ENCODE measurements at regions not wholly inside any gene's neighbourhood (a gene's known extent, or its start where the extent isn't known, plus 50 kb on each side); places are given as distances from the start of the nearest gene placed in this dataset.
A peak's percentile ranks its signal among the peaks of the same experiment; 100 is the strongest.
"Not testable (repeated sequence)": the region's sequence is repeated elsewhere in the genome, so short reads cannot be mapped to it uniquely, and the experiment has no call there.

DNA sequence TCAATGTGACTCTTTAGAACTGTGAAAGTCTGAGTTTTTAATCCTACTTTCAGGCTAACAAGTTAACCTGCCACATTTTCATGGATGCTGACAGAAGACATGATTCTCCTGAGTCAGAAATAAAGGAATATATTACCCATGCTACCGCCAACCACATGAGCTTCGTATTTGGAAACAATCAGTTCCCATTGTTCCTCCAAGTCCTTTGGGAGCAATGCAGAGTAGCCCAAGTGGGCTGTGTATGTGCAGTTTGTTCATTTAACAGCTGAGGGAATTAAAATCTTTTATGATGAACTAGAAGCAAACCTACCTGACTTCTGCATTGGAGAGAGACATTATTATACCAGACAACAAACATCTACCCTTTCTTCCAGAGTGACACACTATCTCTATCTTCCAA, 169.3 kb upstream of the BET1 start:
- DNase-seq (ENCODE audit: low read depth), result no peak

DNA sequence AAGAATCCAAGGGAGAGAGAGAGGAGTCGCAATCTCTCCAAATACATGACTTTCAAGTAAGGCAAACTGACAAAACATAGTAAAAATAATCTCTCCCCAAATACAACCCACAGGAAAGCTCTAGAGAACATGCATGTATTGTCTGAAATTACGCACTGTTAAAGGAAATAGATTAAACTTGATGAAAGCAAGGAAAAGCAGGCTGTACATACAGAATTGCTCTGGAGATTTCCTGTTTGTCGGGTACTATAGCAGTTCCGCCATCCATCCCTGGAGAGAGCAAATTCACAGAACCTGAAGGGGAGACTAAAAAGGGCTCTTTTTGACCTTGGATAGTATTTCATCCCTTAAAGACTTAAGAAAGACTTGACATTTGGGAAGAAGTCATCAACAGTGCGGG, 170.2 kb upstream of the BET1 start:
- DNase-seq (ENCODE audit: low read depth), result no peak

DNA sequence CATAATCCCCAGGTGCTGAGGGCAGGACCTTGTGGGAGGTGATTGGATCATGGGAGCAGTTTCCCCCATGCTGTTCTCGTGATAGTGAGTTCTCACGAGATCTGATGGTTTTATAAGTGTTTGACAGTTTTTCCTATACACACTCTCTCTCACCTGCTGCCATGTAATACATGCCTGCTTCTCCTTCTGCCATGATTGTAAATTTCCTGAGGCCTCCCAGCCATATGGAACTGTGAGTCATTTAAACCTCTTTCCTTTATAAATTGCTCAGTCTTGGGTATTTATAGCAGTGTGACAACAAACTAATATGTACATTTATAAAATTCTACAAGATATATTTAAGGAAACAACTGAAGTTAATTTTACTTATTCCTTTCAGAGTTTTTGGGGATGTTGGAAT, 170.8 kb upstream of the BET1 start:
- no peak for DNase-seq (ENCODE audit: low read depth)

GRCh38 chr7:94176694-94177200, 172.6 kb upstream of the BET1 start:
- no peak for DNase-seq (ENCODE audit: low read depth)

GRCh38 chr7:94177441-94177840, 173.3 kb upstream of the BET1 start:
- no peak for DNase-seq (ENCODE audit: low read depth)

DNA sequence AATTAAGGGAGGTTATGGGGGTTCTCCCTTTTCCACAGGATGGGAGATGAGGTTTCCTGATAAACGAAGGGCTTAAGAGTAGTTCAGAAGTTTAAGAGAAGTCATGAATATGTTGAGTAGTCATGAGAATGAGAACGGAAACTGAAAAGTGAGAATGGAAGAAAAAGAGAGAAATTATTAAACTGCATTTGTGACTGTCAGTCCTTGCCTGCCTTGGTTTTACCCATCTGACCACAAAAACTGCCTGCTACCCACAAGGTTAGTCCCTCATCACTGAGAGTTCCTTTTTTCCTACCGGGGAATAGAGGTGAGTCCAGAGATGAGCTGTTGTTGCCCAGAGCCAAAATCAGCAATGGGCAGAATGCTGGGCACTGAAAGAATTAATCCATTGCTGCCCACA, 174.1 kb upstream of the BET1 start:
- DNase-seq (ENCODE audit: low read depth), result no peak

- no peak for DNase-seq (ENCODE audit: low read depth)
Observed at GRCh38 chr7:94179466-94179865, 175.3 kb upstream of the BET1 start.

- DNase-seq (ENCODE audit: low read depth), result peak; percentile 39
Observed at GRCh38 chr7:94182066-94182465, 177.9 kb upstream of the BET1 start.

DNA sequence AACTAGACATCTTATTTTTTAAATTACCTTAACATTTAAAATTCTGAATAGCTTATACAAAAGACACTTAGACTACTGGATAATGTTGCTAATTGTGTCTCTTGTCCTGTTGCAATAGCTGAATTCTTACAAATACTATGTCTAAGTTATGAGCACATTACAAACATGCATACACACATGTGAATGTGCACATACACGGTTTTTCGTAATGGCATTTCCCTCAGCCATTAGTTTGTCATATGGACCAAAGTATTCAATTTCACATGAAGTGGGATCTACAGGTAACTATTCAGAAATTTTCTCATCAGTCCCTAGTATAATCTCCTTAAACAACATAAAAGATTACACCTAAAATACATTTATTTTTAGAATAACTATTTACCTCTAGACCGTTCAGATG, 178.6 kb upstream of the BET1 start:
- no peak for DNase-seq (ENCODE audit: low read depth)

DNA sequence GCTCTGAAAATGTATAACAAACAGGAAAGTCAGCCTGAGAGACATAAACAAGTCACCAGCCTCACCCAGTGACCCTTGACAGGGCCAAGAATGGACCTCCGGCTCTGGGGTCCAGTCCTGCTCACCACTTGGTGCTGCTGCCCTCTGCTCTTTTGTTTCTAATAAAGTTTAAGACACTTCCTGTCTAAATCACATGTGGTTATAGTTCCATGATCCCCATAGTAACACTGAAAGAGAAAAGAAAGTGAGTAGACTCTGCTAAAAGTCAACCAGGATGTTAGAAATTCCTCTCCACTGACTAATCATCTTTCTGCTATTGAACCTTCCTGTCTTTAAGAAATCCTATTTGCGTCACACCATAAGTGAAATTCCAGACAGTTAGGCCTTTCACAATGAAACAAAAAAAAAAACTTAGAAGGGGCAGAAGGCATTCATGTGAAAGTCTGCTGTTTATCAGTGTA, 179.2 kb upstream of the BET1 start:
- DNase-seq (ENCODE audit: low read depth), result peak; percentile 87

- DNase-seq (ENCODE audit: low read depth), result no peak
Observed at GRCh38 chr7:94183891-94184290, 179.7 kb upstream of the BET1 start.

- no peak for DNase-seq (ENCODE audit: low read depth)
Observed at GRCh38 chr7:94188350-94188749, 184.2 kb upstream of the BET1 start.

- DNase-seq (ENCODE audit: low read depth), result peak; percentile 90
Observed at GRCh38 chr7:94190599-94191061, 186.5 kb upstream of the BET1 start.

DNA sequence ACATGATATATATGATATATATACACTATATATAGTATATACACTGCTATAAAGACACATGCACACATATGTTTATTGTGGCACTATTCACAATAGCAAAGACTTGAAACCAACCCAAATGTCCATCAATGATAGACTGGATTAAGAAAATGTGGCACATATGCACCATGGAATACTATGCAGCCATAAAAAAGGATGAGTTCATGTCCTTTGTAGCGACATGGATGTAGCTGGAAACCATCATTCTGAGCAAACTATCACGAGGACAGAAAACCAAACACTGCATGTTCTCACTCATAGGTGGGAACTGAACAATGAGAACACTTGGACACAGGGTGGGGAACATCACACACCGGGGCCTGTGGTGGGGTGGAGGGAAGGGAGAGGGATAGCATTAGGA, 190.3 kb upstream of the BET1 start:
- DNase-seq (ENCODE audit: low read depth), result not testable (repeated sequence)

- DNase-seq (ENCODE audit: low read depth), result no peak
Observed at GRCh38 chr7:94195201-94195600, 191.0 kb upstream of the BET1 start.

- no peak for DNase-seq (ENCODE audit: low read depth)
Observed at GRCh38 chr7:94195813-94196212, 191.7 kb upstream of the BET1 start.

DNA sequence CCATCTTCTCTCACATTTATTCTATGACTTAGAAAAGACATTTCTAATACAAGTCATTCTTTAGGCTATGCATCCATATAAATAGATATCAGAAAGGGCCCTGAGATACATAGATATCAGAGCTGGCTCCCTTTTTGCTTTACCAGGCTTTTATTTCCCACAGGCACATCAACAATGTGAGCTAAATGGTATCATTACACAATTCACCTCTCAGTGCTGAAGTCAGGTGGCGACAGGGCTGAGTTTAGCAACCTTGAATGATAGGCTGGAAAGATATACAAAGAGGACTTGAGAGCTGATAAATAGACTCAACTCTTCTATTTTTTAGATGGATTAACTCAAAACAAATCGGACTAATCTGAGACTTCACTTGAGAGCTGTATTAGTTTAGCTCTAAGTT, 189.2 kb upstream of the COL1A2 start:
- no peak for DNase-seq (ENCODE audit: low read depth)

DNA sequence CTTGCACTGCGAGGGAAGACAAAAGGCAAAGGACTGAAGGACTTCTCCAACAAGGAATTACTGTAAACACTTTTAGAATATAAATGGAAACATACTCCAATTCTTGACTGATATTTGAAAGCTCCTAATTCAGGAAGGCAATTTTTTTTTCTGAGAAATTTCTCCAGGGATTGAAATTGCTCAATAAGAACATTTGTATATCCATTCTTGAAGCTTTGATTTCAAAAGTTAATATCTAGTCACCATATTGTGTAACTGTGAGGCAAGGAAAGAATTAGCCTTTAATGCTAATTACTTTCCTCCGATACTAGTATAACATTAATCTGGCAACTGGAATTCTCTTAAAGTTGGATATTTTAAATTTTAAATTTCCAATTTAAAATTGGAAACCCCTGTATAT, 188.4 kb upstream of the COL1A2 start:
- DNase-seq (ENCODE audit: low read depth), result no peak

DNA sequence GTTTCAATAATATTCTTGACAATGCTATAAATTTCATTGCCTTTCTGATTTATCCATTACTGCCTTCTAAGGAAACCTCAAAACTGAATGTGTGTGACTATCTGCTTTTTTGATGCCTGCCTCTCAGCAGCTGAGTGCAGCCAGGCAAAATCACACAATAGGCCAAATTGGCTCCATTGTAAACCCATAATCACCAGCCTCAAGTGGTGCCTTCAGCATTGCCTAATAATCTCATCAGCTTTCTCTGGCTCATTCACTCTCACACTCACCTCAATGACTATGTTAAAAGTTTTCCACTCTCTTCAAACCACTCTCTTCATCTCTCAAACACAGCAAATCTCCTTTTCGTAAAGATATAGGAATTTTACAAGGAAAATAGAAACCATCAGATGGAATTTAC, 182.5 kb upstream of the COL1A2 start:
- DNase-seq (ENCODE audit: low read depth), result no peak

GRCh38 chr7:94216944-94217461, 177.7 kb upstream of the COL1A2 start:
- no peak for DNase-seq (ENCODE audit: low read depth)

GRCh38 chr7:94217766-94218165, 176.9 kb upstream of the COL1A2 start:
- DNase-seq (ENCODE audit: low read depth), result no peak

GRCh38 chr7:94222516-94222915, 172.2 kb upstream of the COL1A2 start:
- no peak for DNase-seq (ENCODE audit: low read depth)

- peak; percentile 65 for DNase-seq (ENCODE audit: low read depth)
Observed at GRCh38 chr7:94223375-94224084, 171.2 kb upstream of the COL1A2 start.

GRCh38 chr7:94228223-94228622, 166.5 kb upstream of the COL1A2 start:
- DNase-seq (ENCODE audit: low read depth), result no peak

Measured in Daoy (cell line).